Glomerular endothelial cell (primary cell): ENCODE measurements at regions not wholly inside any gene's neighbourhood (a gene's known extent, or its start where the extent isn't known, plus 50 kb on each side); places are given as distances from the start of the nearest gene placed in this dataset.

Experiments used
- DNase-seq: peaks from one replicate; pipeline ENCODE4 v3.0.0-alpha.2; 2011; ENCODE audit warnings: low read depth, low spot score; ENCODE audit errors: extremely low read depth

GRCh38 chr7:85733169-85733915, 546.5 kb upstream of the SEMA3D start:
- DNase-seq, result no peak

DNA sequence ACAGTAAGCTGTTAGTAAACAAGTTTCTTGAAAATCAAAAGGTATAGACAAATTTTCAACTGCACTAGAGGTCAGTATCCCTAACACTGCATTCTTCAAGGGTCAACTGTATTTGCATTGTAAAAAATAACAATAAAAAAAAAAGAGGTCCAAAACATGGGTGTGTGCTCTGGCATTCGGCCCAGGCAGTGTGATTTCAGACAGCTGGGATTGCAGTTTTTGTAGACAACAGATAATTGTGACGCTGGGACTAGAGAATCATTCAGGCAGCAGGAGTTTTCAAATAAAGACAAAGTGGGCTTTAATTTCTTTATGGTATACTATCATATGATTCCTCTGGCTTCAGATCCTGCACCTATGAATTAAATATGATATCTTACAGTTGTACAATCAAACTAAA, 543.2 kb upstream of the SEMA3D start:
- no peak for DNase-seq

GRCh38 chr7:85725026-85725425, 538.2 kb upstream of the SEMA3D start:
- DNase-seq, result no peak

DNA sequence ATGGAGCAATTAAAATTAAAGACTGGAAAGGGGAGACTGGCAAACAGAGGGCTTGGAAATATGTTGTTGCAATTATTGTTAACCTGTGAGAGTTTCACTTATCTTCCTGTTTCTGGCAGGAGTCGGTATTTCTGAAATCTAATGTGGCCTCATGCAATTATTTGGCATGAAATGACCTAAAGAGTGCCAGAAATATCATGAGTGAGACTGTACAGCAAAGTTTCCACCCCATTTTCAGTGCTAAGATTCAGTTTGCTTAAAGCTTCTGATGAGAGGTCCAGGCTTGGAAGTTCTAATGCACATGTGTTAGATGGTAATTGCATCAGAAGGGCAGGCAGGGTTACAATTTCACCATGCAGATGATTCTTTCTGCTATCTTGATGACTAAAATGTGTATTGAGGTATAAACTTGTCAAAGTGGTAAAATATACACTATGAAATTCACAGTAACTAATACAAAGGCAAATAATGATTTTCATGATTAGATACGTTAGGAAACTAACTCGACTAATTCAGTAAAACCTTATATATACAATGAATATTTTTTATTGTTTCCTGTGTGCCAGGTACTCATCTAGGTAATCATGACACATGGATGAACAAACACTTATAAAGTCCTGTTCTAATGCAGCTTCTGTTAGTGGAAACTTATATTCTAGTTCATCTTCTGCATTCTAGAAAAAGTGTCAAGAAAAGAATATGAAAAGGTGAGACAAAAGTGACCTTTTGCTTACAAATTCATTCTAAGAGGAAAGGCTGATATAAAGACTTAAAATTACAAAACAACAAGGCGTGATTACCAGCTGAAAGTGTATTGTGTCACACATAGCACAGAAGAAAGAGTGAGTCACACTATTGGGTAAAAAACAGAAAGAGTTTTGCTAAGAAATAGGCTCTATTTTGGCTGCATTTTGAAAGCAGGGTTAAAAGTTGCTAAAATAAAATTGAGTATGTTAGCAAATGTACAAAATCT, 533.4 kb upstream of the SEMA3D start:
- no peak for DNase-seq

DNA sequence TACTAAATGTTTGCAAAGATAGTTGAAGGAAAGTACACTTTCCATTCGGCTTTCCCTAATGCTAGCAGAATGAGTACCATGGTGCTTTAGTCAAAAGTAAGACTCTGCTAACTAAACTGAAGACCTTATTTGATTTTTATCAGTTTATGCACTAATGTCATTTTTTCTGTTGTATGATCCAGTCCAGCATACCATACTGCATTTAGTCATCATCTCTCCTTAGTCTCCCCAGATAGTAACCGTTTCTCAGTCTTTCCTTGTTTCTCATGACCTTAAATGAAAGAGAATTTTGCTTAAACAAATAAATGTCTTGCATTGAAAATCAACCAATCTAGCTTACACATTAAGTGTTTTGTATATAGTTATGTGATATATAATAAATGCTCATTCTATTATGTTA, 529.5 kb upstream of the SEMA3D start:
- no peak for DNase-seq

DNA sequence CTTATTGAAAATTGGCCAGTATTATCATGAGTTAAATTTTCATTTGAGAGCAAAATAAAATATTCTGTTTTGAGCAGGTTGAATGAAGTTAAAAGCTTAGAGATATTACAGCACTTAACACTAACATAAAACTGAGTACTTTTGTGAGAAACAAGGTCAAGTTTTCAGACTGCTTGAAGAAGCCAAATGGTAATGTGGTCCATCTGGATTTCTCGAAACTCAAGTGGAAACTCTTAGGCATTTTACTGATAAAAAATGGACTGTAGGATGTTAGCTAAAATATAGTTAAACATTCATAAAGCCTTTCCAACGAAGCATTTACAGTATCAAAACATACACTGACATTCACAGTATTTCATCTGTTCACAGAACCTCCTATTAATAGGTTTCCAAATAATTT, 528.1 kb upstream of the SEMA3D start:
- no peak for DNase-seq

- DNase-seq, result no peak
These were observed 527.3 kb upstream of the SEMA3D start for GRCh38 chr7:85714043-85714578.

GRCh38 chr7:85713171-85713570, 526.3 kb upstream of the SEMA3D start:
- DNase-seq, result no peak

DNA sequence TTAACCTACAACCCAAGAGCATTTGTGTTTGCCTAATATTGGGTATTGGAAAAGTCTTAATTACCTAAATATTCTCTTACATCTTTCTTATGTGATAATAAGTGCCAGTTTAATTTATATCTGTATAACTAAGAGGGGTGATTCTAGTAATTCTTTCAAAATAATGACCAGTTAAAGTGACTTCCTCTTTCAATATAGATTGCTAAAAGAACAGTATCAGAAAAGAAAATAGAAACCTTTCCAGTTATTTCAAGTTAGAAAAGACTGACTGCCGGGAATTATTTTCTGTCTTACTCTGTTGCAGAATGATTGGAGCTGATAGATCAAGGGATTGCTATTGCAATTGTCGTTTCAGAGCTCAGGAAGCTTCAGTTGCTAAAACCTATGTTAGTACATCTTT, 525.0 kb upstream of the SEMA3D start:
- no peak for DNase-seq

DNA sequence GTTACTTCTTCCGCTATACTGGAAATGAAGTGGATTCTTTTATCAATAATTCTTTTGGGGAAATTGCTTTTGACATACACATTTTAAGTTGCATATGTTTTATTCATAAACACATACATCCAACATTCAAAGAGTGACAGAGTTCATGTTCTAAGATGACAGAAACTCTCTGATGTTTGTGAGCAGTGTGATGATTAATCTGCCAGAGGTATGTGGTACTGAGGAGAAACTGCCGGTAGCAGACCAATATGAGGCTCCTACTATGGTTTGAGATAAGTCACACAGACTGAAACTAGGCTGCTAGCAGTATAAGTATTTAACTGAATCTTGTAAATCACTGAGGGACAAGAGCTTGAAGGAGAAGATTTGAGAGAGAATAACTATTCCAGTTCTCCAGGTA, 524.1 kb upstream of the SEMA3D start:
- no peak for DNase-seq

GRCh38 chr7:85708221-85708620, 521.4 kb upstream of the SEMA3D start:
- DNase-seq, result no peak

DNA sequence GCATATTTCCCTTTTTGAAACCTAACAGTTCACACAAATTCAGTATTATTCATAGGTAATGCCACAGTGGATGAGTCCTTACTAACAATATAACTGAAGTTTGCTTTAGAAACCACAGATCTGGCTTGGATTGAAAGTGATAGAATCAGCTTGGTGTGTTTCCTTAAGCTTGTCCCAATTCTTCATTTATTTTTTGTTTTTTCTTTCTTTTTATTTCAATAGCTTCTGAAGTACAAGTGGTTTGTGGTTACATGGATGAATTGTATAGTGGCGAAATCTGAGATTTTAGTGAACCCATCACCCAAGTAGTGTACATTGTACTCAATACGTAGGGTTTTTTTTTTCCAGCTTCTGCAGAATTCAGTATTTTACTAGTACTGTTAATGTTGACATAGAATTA, 518.2 kb upstream of the SEMA3D start:
- DNase-seq, result no peak

- DNase-seq, result no peak
These were observed 516.6 kb upstream of the SEMA3D start for GRCh38 chr7:85703251-85704010.

DNA sequence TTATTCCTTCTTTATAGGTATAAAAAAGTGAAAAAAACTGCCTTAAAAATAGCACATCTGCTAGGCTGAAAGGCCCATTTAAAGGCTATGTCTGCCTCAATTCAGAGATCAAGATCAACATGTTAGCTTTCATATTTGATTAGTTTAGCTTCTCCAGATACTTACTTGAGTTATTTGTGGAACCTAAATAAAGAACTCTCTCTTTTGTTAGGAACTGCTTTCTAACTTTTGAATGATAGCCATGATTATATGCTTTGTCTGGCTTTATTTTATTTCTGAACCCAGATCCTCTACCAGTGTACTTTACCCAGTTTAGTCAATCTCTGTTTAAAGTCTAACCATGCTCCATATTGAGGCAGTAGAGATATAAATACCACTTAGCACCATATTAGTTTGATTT, 515.5 kb upstream of the SEMA3D start:
- no peak for DNase-seq

DNA sequence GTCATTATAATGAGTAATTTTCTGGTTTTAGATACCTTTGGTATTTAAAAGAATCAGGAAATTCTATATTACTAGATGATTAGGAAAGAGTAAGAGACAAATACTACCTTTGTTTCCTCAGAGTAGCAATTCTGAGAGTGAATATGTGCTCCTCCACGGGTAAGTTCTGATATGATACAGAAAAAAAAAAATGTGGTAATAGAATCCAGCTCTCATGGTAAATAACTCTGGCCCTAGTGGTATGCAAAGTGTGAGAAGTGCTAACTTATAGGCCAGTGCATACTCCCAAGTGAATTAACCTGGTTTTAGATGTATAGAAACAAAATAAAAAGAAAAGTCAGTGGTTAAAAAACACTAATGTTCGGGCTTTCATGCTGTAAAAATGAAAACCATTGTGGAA, 512.6 kb upstream of the SEMA3D start:
- DNase-seq, result no peak

DNA sequence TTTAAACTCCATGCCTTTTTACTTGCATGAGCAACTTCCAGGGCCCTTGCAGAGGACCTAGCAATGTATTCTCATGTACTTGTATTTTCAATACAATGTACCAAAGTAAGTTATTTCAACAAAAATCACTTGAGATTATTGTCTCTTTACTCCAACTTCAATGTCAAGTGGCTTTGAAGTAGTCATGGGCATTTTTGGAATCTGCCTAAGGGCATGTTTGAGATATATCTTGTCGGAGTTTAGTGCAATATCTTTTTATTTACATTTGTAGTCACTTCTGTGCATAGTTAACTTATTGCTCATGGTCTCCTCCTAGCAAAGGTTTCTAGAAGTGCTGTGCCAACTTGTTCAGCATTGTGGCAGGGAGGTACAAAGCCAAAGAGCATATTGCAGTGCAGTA, 508.7 kb upstream of the SEMA3D start:
- DNase-seq, result no peak

DNA sequence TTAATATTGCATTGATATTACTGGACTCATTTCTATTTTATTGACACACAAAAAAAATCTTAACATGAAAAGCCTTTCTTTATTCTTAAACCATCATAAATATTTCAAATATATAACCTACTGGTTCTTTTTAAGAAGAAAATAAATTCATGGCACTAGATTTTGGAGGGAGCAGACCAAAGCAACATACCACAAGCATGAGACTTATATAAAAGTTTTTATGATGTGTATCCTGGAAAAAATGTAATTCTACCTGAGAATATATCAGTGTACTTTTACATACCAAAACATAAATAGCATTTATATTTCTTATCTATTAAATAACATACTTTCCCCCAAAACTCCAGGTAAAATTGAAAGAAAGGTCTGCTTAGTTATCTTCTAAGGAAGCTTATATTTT, 508.2 kb upstream of the SEMA3D start:
- no peak for DNase-seq

DNA sequence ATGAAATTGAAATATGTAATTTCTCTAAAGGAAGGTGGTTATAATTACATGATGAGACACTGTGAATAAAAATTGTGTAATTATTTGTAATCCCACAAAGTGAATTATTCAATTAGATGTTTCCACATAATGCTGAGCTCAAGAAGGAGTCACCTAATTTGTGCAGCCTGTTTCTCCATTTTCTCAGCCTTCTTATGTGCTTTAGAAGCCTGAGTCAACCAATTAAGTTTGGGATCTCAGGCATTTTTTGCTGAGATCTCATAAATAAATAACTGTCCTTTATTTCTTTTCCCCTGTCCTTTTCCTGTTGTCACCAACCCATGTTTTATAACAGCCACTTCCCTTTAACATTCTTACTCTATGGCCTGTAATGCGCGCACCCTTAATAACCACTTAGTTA, 506.5 kb upstream of the SEMA3D start:
- DNase-seq, result no peak

DNA sequence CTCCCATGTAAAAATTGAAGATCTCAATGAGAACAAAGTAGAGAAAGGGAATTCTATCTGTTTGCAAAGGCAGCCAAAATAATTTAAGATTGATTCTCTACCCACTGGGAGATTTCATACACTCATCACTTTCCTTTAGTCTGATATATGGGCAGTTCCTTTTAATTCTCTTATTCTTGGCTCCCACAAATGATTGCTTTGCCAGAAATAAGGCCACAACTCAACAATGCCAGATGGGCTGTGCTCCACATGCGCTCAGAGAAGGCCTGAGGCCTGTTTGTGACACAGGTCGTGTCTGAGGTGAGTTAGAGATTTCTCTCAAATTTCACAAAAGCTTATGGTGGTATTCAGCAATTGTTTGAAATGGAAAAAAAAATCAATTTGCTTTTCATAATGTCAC, 501.9 kb upstream of the SEMA3D start:
- DNase-seq, result no peak

DNA sequence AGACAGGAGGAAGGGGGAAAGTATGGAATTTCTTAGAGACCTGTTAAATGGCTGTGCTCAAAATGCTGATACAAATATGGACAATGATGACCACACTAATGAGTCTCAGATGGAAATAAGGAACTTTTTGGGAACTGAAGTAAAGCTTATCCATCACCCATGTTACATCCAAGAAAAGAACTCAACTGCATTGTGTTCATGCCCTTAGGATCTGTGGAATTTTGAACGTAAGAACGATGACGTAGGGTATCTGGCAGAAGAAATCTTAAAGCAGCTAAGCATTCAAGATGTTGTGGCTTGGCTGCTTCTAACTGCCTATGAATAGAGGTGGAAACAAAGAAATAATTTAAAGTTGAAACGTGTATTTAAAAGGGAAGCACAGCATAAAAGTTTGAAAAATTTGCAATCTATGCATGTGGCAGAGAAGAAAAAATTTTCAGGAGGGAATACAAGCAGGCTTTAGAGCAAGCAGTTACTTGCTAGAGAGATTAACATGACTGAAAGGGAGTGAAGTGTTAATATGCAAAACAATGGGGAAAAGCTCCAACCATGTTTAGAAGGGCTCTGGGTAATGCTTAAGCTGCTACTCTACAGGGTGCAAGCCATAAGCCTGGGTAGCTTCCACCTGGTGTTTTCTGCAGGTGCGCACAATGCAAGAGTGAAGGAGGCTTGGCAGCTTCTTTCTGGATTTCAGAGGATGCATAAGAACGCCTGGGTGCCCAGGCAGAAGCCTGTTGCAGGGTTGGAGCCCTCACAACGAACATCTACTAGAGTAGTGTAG, 499.7 kb upstream of the SEMA3D start:
- no peak for DNase-seq
